GM21515 (cell line): ENCODE measurements at regions not wholly inside any gene's neighbourhood (a gene's known extent, or its start where the extent isn't known, plus 50 kb on each side); places are given as distances from the start of the nearest gene placed in this dataset.
"Not testable (repeated sequence)": the region's sequence is repeated elsewhere in the genome, so short reads cannot be mapped to it uniquely, and the experiment has no call there.

ENCODE experiments used
- ATAC-seq: cut with Tn5 transposase; IDR thresholded peaks from one replicate; pipeline ENCODE4 v1.9.1; 2021; ENCODE audit not compliant: unreplicated experiment

DNA sequence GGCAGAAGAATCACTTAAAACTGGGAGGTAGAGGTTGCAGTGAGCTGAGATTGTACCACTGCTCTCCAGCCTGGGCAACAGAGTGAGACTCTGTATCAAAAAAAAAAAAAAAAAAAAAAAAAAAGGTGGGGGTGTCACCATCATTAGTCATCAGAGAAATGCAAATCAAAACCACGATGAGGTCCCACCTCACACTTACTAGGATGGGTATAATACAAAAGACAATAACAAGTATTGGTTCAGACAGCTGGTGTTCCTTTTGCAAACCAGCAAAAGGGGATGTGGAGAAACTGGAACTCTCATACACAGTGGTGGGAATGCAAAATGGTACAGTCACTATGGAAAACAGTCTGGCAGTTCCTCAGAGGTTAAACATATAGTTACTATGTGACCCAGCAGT lies 78.7 kb upstream of the TSC22D2 start:
- no peak for ATAC-seq

DNA sequence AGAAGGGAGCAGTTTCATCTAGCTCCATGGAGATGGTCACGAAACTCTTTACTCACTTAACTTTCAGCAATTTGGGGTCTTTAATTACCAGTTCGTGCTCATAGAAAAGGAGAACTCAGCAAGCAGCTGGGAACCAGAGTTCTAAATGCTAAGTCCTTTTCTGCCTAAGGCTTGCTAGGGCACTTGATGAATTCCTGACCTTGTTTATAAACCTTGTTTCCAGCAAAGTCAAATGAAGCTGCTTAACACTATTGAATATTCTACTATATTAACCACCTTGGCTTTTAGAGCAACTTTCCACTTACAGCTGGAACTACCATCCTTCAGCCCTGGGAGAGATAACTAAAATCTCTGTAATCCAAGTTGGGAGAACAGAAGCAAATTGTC lies 79.5 kb upstream of the TSC22D2 start:
- no peak for ATAC-seq

DNA sequence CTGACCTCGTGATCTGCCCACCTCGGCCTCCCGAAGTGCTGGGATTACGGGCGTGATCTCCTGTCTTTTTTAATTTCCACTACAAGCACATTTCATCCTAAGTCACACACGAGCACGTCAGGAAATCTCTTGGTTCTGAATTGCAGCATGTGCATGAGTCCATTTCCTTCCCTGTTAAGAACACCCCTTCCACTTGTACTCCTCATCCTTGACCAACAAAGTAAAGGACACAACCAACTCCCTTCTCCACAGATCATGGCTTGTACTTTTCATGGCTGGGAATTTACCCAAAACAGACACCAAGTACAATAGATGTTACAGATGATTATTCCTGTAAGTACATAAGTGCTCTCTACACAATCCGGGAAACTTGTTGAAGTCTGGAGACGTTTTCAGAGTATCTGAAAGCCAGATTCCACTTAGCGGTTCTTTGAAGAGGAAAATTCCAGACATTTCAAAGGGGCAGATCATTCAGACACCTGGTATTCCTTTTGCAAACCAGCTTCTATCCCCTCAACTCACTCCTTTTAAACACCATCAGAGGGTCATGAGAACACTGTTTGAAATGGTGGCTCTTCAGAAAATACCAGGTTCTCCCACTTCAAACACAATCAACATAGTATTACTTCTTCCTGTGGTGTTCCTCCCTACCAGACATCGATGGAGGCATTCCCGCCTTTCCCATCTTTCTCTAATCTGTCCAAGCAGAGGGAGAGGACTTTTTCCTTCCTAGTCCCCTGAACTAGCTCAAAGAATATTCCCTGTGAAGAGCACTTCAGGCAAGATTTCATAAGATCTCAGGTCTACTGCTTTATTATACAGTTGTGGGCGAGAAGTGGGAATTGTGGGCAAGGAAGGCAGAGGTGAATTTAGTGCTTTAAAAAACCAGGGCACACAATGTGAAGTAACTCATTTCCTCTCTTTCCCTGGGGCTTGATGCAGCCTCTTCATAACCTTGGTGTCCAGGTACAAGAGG lies 80.1 kb upstream of the TSC22D2 start:
- no peak for ATAC-seq

DNA sequence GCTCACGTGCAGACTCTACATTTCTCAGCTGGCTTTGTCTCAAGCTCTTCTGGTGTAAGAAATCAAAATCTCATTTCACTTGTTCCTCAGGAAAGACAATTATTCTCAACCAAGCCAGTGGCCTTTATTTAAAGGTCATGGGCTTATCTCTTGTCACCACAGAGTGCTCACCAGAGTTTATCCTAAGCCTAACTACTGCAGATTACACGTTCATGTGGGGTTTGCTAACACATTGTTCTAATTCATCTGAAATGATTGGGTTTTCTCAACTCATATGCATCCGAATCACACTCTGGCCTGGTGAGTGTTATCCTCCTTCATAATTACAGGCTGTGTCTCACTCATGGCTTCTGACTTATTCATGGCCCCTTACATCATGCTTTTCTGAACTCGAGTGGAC lies 83.3 kb upstream of the TSC22D2 start:
- ATAC-seq: no peak

DNA sequence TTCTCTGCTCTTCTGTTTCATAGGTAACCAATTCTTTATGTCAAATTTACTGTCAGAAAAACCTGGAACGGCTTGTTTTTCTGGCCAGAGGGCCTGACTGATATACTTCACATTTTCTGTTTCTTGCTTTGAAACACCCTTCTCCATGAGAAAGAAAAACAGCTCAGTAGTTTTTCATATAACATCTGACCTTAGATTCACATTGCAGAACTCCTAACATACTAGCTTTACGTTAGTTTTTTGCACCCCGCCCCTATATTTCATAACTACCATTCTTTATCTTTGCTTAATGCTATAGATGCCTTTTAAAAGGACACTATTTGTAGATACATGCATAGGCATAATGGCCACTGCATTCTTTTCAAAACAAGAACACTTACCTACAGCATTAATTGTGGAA lies 83.9 kb upstream of the TSC22D2 start:
- ATAC-seq: no peak

DNA sequence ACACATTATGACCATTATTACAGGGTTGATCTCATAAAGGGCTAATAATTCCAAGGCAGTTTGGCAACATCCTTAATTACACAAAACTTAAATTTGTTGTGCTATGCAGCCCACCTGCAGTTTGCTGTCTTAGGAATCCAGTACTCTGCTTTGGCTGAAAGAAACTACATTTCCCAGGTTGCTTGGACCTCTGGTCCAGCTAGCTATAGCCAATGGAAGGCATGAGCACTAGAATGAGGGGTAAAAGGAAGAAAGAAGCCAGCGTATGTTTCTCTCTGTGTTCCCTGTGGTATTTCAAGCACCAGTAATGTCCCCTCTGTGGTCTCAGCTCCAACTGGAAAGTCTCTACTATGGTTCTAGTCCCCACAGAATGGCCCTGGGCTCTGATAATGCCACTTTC lies 84.3 kb upstream of the TSC22D2 start:
- no peak for ATAC-seq

DNA sequence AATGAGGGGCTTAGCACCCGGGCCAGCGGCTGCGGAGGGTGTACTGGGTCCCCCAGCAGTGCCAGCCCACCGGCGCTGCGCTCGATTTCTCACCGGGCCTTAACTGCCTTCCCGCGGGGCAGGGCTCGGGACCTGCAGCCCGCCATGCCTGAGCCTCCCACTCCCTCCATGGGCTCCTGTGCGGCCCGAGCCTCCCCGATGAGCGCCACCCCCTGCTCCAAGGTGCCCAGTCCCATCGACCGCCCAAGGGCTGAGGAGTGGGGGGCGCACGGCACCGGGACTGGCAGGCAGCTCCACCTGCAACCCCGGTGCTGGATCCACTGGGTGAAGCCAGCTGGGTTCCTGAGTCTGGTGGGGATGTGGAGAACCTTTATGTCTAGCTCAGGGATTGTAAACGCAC lies 85.0 kb upstream of the TSC22D2 start:
- not testable (repeated sequence) for ATAC-seq

DNA sequence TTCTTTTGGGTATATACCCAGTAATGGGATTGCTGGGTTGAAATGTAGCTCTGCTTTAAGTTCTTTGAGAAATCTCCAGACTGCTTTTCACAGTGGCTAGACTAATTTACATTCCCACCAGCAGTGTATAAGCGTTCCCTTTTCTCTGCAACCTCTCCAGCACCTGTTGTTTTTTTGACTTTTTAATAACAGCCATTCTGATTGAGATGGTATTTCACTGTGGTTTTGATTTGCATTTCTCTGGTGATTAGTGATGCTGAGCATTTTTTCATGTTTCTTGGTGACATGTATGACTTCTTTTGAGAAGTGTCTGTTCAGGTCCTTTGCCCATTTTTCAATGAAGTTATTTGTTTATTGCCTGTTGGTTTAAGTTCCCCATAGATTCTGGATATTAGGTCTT lies 87.1 kb upstream of the TSC22D2 start:
- not testable (repeated sequence) for ATAC-seq

DNA sequence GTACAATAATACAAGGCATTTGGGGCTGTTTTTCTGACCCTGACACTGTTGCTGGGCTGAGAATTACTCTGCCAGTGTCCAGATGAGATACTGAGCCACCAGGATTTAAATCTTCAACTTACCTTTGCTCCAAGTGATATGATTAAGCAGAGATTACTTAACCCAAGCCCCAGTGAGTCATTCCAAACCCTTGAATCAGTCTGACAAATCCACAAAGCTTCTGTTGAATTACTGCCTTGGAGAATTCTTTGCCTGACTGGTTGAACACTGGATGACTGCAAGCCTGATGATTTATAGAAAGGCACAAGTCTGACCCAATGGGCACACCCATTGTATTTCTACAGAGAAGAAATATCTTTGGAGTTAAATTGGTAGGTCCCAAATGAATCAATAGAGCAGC lies 88.2 kb upstream of the TSC22D2 start:
- no peak for ATAC-seq

DNA sequence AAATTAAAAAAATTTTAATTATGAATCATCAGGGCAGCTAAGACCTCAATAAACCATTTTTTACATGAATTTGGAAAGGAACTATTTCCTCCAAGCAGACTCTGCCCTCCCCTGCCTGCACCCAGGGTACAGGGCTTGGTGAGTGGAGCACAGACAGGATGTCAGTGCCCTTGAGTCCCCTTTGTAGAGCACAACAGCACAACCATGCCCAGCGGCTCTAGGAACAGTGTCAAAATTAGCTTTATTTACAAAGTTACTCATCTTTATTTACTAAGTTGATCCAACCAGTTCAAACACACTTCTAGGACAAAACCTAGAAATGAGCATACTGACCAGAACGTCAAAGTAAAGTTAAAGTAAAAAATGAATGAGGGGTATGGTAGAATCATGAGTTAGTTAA lies 90.6 kb upstream of the TSC22D2 start:
- no peak for ATAC-seq

DNA sequence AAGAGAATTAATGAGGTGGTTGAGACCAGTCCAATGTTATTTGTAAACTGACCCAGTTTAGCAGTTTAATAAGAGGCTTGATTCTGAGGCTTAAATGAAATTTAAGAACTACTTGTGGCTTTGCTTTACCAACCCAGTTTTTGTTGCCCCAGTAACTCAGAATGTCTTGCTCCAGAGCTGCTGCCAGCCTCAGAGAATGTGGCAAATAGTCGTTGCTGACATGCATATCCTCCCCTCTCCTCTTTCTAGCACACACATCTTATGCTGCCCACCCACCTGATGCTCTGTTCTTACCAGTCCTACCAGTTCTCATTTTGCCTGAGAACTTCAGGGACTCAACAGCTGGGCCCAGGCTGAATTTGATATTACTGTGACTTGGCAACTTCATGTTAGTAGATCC lies 92.4 kb upstream of the TSC22D2 start:
- no peak for ATAC-seq

DNA sequence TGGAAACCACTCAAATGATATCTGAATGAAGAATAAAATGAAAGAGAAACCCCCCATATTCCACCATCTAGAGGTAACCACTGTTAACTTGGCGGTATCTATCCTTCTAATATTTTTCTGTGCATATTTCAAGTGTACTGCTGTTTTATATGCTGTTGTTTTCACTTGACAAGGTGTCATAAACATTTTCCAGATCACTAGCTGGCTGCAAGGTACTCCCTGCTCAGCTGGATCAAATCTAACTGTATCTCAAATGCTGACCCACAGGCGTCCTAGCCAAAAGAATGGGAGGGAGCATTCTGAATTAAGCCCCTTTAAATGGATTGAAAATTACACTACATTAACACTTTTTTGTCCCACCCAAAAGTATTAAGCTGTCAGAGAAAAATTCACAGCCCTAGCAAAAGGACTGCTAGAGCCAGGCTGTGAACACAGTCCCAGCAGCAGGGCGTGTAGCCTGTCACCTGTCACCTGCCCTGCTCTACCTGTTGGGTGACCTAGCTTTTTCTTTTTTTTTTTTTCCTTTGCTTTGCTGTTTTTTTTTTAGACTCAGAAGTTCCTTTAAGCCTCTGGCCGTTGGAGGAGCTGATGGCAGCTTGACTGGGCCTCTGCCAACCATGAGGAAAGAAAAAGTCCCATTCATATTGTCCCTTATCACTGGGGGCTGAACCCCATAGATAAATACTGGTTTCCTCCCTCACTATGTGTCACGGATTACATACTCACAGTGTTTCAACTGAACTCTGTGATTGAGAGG lies 93.7 kb upstream of the TSC22D2 start:
- ATAC-seq: no peak

DNA sequence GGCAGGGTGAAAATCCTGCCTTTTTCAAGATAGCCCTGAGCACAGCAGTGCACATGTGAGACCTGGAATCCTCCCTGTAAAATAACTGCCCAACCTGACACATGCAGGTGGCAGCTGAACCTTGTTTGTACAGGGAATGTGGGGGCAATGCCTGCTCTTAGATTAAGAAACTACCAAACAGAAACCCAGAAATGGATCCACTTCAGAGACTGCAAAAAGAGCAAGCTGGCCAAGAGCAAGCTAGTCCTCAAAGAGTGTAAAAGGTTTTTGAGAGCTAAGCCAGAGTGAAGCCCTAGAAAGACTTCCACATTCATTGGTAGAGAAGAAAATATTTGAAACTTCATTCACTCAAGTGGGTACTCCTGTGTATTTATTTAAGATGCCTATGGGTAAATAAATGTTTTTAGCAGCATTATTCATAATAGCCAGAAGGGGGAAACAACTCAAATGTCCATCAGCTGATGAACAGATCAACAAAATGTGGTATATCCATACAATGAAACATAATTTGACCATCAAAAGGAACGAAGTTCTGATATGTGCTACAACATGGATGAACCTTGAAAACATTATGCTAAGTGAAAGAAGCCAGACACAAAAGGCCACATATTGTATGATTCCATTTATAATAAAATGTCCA lies 96.0 kb upstream of the TSC22D2 start:
- ATAC-seq: no peak

DNA sequence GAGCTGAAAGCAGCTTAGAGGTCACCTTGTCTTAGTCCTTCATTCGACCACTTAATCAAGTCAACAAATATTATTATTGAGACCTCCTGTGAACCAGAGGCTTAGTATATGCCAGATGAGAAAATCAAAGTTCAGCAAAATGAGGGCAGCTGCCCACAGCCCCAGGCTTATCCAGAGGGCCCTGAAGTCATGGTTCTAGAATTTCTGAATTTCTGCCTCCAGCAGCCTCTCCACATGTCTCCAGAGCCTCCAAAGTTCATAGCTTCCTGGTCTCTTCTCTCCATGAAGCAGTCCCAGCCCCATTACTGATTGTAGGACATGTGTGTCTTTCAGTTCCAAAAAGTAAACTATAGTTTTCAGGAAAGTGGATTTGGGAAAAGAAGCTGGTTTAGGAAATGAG lies 96.9 kb upstream of the TSC22D2 start:
- ATAC-seq: no peak

DNA sequence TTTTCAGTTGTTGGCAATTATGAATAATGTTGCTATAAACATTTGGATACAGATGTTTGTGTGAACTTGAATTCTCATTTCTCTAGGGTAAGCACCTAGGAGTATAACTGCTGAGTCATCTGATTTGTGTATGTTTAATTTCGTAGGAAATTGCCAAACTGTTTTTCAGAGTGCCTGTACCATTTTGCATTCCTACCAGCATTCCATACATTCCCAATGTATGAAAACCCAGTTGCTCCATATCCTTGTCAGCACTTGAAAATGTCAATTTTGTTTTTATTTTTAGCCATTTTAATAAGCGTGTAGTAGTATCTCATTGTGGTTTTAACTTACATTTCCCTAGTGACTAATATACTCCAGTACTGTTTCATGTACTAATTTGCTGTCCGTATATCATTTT lies 98.5 kb upstream of the TSC22D2 start:
- no peak for ATAC-seq

DNA sequence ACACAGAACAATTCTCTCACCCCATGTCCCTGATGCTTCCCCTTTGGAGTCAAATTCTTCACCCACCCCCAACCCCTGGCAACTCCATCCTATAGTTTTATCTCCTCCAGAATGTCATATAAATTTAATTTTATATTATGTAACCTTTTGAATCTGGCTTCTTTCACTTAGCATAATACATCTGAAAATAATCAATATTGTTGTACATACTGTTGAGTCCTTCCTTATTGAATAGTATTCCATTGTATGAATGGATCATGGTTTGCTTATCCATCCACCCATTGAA lies 98.9 kb upstream of the TSC22D2 start:
- ATAC-seq: no peak

DNA sequence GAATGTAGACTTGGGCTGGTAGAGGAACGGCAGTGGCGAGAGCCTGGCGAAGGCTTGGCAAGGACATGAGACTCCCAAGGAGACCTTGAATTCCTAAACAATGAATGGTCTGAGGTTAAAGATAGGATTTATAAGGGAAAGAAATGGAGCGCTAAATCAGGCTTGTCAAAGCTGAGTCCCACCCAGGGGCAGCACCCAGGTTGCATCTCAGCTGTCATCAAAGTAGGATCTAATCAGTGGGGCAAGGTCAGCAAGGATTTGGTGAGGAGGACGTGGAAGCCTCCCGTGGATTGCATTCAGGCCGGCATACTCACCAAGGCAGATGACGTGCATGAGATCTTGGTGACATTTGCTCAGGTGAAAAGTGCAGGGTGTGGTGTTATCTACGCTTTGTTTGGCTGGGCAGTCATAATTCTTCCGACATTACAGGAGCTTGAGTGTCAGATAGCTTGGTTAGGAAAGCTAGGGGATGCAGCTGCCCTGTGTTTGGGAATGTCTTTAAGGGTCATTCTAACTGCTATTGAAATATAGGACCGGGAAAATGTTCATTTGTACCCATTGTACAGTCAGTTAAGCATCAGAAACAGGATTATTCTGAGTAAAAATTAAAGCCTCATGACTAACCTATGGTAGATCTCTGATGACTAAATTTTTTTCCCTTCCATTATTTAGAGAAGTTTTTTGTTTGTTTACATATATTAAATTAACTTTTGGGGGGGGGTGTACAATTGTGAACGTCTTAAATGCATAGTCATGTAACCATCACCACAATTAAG lies 99.4 kb upstream of the TSC22D2 start:
- no peak for ATAC-seq

DNA sequence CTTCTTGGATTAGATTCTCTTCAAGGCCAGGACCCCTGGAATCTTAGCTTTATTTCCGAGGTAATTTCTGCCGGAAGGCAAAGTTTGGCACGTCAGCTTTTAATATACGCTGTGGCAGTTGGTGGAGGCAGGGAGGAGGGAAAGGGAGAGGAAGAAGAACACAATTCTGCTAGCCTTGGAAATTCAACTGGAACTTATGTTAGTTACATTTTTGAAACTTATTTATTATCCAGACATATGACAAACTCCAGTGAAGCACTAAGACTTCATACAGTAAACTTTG lies 100.1 kb upstream of the TSC22D2 start:
- ATAC-seq: no peak

DNA sequence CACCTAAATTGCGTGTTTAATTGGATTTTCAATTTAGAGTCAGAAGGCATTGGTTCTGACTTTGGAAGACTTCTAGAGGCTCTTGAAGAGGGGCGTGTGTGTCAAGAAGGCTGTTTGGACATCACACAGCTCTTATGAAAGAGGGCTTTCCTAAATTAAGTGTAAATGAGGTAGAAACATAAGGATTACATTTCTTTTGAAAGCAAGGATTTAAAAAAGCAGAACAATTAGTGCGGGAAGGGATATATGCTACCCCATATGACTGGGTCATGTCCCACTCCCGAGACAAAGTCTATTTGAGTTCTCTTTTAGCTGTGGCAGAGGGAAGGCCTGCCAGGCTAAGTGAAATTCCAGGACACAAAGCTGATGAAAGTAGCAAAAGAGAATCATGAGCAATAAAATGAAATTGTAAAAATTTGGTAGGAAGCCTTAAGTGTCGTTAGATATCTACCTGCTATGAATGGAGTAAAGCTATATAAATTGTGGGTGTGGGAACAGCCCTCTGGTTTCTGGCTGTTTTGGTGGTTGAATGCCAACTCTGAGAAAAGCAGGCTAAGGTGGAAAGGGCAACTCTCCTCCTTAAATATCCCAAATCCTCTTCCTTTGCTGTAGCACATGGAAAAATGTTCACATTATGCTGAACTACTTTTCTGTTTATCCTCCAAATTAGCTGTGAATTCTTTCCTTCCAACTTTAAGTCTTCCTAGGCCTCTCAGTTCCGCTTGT lies 100.6 kb upstream of the TSC22D2 start:
- ATAC-seq: no peak

DNA sequence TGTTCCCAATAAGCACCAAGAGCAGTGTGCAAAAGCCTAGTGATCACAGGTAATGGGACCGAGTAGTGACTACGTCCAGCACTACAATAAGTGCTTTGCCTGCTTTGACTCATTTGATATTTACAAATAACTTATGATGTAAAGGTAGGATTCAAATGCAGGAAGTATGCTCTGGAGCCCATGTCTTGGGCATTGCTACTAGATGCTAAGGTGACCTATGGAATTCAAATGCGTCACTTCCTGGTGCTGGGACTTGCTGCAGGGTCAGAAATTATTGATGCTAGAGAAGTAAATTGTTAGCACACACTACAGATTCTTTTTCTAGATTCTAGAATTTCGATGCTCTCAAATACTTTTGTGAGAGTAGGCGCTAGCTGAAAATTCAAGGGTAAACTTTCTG lies 101.2 kb upstream of the TSC22D2 start:
- no peak for ATAC-seq

DNA sequence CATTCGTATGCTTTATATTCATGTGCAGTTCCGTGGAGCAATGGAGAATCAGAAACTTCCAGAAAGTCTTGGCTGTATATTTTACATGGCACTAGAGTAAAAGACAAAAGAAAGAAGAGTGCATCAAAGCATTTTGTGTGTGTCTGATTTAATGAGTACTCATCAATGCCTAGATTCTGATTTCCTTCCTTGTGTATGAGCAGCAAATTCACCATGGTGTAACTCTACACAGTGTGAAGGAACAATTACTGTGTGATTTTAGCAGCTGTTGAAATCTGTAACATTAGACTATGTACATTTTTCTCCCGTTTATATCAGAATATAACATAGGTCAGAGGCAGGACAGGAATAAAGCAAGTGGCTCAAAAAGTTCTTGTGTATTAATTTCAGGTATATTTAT lies 102.0 kb upstream of the TSC22D2 start:
- no peak for ATAC-seq
